Posterior vena cava (tissue), 2 donors: ENCODE measurements at regions not wholly inside any gene's neighbourhood (a gene's known extent, or its start where the extent isn't known, plus 50 kb on each side); places are given as distances from the start of the nearest gene placed in this dataset.
"Not testable (repeated sequence)": the region's sequence is repeated elsewhere in the genome, so short reads cannot be mapped to it uniquely, and the experiment has no call there.

Experiments used
- DNase-seq: peaks from one replicate; pipeline ENCODE4 v3.0.0-alpha.2; 2020; ENCODE audit warnings: low spot score
- intact Hi-C, 2 donors: fragments of 100-400 bp; cut with DNase I; formaldehyde crosslinking; loops; one replicate each; pipeline versions ENCODE4 v1.14.1 to v1.14.2; 2022 to 2023
- donor health status: DM: yes; HTN: yes; CAD: no.
- donor health status: DM: yes; HTN: yes; CAD: no.

DNA sequence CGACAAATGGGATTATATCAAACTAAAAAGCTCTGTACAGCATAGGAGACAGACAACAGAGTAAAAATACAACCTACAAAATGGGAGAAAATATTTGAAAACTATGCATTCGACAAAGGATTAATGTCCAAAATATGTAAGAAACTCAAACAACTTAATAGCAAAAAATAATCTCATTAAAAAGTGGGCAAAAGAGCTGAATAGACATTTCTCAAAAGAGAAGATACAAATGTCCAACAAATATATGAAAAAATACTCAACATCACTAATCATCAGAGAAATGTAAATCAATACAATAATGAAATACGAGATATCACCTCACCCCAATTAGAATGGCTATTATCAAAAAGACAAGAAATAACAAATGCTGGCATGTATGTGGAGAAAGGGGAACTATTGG lies 272.9 kb downstream of the KLHL13 start:
- DNase-seq: no peak
- intact Hi-C loops: no loop called here

DNA sequence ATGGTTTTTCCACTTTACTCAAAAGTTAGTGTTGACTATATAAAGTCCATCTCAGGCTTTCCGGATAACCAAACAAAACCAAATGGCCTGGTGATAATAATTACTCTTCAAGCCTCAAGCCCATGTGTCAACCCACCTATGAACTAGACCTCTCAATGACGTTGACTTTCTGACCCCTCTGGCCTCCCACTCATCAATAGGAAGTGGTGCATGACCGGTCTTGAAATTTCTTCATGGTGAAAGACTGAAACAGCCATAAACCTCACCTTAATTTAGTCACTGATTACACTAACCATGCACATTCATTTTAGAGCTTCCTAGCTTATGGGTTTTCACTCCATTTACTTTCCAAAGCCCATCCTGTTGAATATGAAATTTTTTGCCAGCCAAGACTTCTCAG lies 276.0 kb downstream of the KLHL13 start:
- DNase-seq: no peak
- intact Hi-C loops: no loop called here

DNA sequence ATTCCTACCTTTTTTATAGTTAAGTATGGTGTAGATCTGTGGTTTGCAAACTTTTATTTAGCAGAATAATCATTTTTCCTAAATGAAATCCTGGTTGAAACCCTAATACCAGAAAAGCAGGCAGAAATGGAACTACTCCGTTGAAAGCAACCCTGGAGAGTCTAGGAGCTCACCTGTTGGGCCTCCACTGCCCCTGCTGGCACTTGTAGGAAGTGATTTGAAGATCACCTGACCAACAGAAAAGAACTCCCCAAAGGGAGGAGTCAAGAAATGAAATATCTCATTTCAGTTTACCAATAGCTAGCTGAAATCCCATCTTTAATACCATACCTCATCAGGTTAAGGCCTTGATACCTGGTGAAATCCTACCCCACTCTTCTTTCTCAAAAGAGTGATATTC lies 277.1 kb downstream of the KLHL13 start:
- DNase-seq: no peak
- intact Hi-C loops: no loop called here

DNA sequence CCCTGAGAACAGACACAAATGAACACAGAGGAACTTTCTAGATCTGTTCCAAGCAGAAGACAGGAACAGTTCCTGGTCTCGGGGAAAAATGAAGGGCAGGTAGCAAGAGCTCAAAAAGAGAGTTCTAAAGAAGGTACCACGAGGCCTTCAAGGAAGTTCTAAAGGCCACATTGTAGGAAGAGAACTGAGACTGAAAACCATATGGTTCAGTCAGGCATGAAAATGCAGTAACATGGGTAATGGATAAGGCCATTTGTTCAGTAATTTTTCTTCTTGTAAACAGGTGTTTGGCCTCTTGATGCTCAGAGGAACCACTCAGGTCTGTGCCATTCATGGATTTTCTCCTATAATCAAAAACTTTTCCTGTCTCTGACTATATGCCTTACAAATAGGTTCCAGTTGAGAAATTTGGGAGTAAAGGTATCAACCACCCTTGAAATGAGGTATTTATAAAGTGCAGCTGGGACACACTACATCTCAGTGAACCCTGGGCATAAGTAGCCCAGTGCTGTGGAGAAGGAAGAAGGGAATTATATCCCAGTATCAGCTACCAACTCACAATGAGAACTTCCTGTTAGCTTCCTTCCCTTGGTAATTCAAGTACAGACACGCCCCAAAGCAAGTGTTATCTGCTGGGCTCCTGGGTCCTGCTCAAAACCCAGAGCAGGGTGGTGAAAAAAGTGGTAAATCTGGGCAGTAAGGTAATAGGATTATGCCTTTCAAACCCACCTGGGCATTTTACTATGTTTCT lies 277.9 kb downstream of the KLHL13 start:
- intact Hi-C loops: no loop called here
- no peak for DNase-seq

DNA sequence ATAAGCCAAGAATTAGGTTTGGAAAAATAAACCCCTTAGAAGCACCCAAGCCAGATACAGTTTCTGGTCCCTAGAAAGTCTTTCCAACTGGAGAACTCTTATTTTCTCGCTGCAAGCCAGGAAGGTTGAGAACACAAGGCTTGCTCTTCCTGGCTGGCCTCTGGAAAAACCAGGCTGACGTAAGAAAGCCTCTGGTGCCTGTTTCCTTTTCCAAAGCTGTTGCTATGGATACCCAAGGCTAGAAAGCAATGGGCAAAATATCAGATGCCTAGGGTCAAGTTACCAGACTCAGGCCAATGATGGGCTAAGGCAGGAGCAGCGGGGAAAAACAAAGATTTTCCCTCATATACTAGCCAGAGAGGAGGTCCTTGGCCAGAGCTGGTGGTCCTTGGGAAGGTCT lies 281.6 kb downstream of the KLHL13 start:
- intact Hi-C loops: no loop called here
- DNase-seq: no peak

DNA sequence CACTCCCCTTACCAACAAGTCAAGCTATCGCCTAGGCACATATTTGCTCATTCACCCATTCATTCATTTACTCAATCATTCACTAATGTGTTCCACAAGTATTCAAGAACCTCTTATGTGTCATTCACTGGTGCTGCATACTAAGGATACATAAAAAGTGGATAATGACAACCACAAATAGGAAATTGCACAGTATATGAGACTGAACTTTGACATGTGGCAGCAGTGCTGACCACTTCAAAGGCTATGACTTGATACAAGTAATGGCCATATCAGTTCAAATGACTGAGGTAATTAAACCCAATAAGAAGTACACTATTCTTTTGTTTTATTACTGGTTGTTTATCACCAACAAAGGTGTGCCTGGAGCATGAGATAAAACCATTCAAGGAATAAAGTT lies 282.5 kb downstream of the KLHL13 start:
- DNase-seq: no peak
- intact Hi-C loops: no loop called here

DNA sequence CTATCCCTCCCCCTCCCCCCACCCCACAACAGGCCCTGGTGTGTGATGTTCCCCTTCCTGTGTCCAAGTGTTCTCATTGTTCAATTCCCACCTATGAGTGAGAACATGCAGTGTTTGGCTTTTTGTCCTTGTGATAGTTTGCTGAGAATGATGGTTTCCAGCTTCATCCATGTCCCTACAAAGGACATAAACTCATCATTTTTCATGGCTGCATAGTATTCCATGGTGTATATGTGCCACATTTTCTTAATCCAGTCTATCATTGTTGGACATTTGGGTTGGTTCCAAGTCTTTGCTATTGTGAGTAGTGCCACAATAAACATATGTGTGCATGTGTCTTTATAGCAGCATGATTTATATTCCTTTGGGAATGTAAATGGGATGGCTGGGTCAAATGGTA lies 295.1 kb downstream of the KLHL13 start:
- DNase-seq, intact Hi-C loops: not testable (repeated sequence)

DNA sequence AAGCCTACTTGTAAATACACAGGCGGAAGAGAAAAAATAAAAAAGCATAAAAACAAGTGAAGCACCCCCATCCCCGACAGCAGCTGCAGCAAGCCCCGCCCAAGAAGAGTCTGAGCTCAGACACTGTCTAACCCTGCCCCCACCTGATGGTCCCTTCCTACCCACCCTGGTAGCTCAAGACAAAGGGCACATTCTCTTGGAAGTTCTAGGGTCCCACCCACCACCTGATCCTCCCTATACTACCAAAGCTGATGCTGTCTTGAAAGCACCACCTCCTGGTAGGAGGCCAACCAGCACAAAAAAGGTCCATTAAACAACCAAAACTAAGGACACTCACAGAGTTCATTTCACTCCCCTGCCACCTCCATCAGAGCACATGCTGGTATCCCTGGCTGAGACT lies 308.2 kb downstream of the KLHL13 start:
- intact Hi-C loops: no loop called here
- DNase-seq: no peak

DNA sequence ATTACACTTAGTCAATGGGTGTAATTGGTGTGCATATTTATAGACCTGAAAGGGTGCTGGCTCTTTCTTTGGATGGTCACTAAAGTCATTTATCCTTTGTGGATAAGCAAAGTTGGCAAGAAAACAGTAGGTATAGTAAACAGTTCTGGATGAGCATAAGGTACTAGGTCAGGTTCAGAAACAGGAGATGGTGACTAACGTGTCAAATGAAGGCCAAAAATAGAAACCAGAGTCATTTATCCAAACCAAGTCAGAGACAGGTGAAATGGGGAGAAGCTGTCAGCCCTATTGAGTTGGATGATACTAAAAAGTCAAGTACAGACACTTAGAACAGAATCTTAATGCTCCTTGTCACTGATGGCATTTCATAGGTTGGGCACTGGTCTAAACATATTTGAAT lies 313.1 kb downstream of the KLHL13 start:
- no peak for DNase-seq
- intact Hi-C loops: no loop called here

DNA sequence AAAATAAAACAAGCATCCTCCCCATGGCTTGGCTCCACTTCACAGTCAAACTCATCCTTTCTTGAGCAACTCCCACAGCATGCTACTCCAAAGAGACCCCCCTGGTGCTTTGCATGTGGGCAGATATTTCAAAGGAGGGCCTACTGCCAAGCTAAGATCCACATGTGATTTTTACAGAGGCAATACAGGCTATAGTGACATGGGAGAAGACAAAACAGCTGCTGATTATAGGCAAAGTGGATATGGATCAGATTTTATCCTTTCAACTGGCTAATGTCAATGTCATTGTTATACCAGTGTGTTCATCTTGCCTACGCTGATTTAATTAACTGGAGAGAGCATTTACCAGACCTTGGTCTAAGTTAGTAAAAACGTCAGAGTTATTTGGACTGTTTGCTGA lies 328.3 kb downstream of the KLHL13 start:
- intact Hi-C loops: no loop called here
- no peak for DNase-seq

DNA sequence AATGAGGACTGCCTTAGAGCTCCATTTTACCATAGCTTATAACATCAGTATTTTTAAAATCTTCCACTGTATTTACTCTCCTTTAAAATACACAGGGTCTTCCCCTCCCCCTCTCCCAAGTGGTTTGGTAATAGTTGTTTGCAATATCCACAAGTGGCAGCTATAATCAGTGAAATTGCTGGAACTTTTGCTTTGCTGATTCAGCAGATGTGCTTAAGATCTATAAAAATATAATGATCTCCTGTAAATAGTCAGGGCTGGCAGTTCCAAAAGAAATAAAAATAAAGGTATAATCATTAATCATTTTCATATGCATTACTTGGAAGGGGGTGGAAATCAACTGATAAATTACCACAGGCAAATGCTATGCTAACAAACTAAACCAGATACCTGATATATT lies 345.2 kb downstream of the KLHL13 start:
- intact Hi-C loops: no loop called here
- DNase-seq: no peak

DNA sequence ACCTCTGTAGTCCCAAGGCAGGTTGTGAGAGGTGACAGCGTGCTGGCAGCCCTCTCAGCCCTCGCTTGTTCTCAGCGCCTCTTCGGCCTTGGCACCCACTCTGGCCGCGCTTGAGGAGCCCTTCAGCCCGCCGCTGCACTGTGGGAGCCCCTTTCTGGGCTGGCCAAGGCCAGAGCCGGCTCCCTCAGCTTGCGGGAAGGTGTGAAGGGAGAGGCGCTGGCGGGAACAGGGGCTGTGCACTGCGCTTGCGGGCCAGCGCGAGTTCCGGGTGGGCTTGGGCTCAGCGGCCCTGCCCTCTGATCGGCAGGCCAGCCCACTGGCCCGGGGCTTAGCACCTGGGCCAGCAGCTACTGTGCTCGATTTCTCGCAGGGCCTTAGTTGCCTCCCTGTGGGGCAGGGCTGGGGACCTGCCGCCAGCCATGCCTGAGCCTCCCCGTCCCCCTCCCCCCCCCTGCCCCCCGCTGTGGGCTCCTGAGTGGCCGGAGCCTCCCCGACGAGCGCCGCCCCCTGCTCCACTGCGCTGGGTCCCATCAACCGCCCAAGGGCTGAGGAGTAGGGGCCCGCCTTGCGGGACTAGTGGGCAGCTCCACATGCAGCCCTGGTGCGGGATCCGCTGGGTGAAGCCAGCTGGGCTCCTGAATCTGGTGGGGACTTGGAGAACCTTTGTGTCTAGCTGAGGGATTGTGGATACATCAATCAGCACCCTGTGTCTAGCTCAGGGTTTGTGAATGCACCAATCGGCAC lies 347.6 kb downstream of the KLHL13 start:
- intact Hi-C loops: no loop called here
- no peak for DNase-seq

DNA sequence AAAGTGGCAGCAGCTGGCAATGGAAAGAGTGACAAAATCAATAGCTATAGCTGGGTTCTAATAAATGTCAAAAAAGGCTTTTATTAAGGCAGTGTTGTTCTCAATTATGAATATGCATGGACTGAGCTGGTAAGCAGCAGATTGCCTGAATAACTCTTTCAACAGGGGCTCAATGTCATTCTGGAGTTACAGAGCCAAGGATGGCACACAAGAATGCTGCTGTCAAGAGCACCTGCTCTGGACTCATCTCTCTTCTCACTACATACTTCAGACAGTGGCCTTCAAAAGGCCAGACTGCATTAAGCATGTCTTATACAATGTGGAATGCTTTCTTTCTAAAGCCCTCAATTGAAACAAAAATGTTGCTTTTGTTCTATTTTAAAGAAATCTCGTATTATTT lies 351.4 kb downstream of the KLHL13 start:
- intact Hi-C loops: no loop called here

DNA sequence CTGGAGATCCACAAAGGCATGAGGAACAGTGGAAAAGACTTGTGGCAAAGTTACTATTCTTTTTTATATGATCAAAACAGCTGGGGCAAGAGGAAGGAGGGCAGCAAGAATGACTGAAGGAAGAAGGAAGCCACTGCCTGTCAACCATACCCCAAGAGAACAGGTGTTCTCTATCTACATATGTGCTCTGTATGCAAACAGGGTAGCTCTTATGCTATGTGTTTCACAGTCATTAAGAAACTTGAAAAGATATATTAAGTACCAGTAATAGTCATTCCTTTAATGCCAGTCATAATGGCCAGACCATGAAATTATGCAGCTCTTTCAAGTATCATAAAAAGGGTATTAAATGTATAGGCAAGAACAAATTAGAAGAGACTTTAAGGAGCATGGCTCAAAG lies 363.9 kb downstream of the KLHL13 start:
- intact Hi-C loops: no loop called here
- DNase-seq: no peak

More for the DNA sequence above, 351.4 kb downstream of the KLHL13 start:
- DNase-seq: no peak

DNA sequence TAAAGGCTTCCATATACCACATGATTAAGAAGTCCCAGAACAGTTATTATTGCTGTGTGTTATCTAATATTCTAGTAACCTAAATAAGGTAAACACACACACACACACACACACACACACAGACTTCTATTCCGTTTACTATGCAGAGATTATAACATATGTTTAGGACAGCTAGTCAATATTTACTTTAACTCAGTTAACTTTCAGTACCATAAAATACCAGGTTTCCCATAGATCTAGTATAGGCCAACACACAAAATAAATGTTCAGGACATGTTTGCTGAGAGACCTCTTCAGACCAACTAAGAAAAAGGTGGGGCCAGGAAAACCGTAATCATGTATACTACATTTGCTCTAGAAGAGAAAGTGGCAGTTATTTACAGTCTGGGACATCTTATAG lies 365.5 kb downstream of the KLHL13 start:
- intact Hi-C loops: no loop called here
- no peak for DNase-seq

DNA sequence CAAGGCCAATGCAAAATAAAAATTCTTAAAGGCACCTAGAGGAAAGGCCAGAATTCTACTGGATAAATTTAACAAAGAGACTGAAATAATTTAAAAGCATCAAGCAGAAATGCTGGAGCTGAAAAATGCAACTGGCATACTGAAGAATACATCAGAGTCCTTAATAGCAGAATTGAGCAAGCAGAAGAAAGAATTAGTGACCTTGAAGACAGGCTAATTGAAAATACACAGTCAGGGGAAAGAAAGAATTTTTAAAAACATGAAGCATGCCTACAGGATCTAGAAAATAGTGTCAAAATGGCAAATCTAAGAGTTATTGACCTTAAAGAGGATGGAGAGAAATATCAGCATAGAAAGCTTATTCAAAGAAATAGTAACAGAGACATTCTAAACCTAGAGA lies 371.7 kb downstream of the KLHL13 start:
- intact Hi-C loops: loop anchor here in 1 of 2 donors (5.0 kb wide), 1 partner anchor 172 kb away; no protein-coding TSS in a partner anchor
- DNase-seq: no peak

DNA sequence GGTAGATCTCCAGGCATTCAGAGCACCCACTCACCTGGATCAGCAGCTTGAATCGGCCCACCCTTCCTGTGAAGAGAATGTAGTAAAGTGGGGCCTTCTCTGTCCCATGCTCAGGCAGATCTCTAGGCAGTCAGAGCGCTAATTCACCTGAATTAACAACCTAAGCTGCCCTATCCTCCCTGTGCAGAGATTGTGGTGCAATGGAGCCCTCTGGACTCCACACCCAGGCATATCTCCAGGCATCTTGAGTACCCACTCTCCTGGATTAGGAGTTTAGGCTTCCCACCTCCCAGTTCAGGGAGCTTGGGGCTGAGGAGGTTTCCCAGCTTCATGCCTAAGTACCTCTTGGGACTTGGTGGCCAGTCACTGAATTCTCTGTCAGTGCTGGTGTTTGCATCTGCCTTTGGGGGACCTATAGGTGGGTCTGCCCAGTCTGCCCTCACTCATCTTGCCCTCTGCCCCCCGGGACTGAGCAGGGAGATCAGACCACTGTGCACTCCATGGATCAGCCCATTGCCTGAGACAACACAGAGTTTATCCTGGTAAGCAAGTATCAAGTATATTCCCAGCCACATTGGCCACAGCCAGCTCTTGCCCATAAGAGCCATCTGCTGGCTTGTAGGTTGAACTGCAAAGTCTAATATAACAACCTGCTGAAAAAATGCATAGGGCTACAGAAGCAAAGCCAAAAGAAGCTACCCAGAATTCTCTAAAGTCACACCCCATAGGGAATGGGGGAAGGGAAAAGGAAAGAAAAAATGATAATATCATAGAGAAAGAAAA lies 372.9 kb downstream of the KLHL13 start:
- DNase-seq: no peak
- intact Hi-C loops: loop anchor here in 1 of 2 donors (5.0 kb wide), 1 partner anchor 174 kb away; no protein-coding TSS in a partner anchor

DNA sequence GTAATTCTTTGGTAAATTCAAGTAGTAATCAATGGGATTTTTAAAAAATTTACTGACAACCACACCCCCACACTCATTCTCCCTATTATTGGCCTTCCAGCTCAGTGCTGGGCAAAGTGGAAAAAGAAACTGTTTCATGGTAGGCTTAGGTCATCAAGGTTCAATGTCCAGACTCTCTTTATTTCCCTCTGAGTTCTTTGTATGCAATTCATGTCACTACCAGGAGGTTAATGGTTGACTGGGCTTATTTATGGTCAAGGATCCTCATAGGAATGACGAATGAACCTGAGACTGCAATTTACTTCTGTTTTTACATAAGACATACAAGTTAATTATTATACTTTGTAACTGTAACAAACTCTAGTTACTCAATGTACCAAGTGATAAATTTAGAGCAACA lies 403.2 kb downstream of the KLHL13 start:
- intact Hi-C loops: no loop called here

DNA sequence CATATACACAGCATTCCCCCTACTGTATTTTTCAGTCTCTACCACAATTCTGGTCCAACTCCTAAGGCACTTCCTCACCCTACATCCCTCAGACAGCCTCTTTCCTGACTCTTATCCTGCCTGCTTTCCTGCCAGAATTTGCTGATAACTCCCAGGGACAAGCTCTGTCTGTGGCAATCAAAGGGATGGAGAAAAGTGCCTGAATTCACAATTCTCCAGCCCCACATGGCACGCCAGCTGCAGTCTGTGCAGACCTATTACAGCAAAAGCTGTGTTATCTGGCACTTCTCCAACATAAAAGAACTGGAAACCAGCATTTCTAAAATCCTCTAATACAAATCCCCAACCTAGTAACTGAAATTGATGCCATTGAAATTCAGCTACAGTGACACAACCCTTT lies 404.8 kb downstream of the KLHL13 start:
- DNase-seq: no peak

More for the DNA sequence above, 403.2 kb downstream of the KLHL13 start:
- DNase-seq: no peak

More for the DNA sequence above, 404.8 kb downstream of the KLHL13 start:
- intact Hi-C loops: no loop called here
